HG03439 (cell line): ENCODE measurements at regions not wholly inside any gene's neighbourhood (a gene's known extent, or its start where the extent isn't known, plus 50 kb on each side); places are given as distances from the start of the nearest gene placed in this dataset.

Experiments used
- ATAC-seq: cut with Tn5 transposase; IDR thresholded peaks from one replicate; pipeline ENCODE4 v1.9.1; 2021; ENCODE audit warnings: mild to moderate bottlenecking, moderate library complexity; ENCODE audit not compliant: unreplicated experiment

GRCh38 chr2:217538719-217539118 lies 464.1 kb downstream of the TNS1 start:
- no peak for ATAC-seq

GRCh38 chr2:217535957-217536708 lies 466.7 kb downstream of the TNS1 start:
- no peak for ATAC-seq

- ATAC-seq, result no peak
Measured at GRCh38 chr2:217530392-217531090, 472.3 kb downstream of the TNS1 start.

- no peak for ATAC-seq
Measured at GRCh38 chr2:217529271-217529670, 473.5 kb downstream of the TNS1 start.

GRCh38 chr2:217527590-217528202 lies 475.1 kb downstream of the TNS1 start:
- ATAC-seq, result no peak

GRCh38 chr2:217525076-217525475 lies 477.7 kb downstream of the TNS1 start:
- no peak for ATAC-seq

- no peak for ATAC-seq
Measured at GRCh38 chr2:217523286-217523685, 479.5 kb downstream of the TNS1 start.

GRCh38 chr2:217521820-217522219 lies 481.0 kb downstream of the TNS1 start:
- no peak for ATAC-seq

- no peak for ATAC-seq
Measured at GRCh38 chr2:217520356-217521010, 482.3 kb downstream of the TNS1 start.

- ATAC-seq, result no peak
Measured at GRCh38 chr2:217517402-217517801, 485.4 kb downstream of the TNS1 start.

- ATAC-seq, result no peak
Measured at GRCh38 chr2:217515615-217516309, 487.0 kb downstream of the TNS1 start.

GRCh38 chr2:217513258-217513657 lies 489.5 kb downstream of the TNS1 start:
- no peak for ATAC-seq

- no peak for ATAC-seq
Measured at GRCh38 chr2:217512728-217513127, 490.1 kb downstream of the TNS1 start.

- ATAC-seq, result no peak
Measured at GRCh38 chr2:217512259-217512658, 490.5 kb downstream of the TNS1 start.

GRCh38 chr2:217511850-217512249 lies 490.9 kb downstream of the TNS1 start:
- no peak for ATAC-seq

GRCh38 chr2:217510771-217511291 lies 492.0 kb downstream of the TNS1 start:
- no peak for ATAC-seq

- ATAC-seq, result no peak
Measured at GRCh38 chr2:217505303-217505702, 497.5 kb downstream of the TNS1 start.

- ATAC-seq, result no peak
Measured at GRCh38 chr2:217501887-217502286, 500.9 kb downstream of the TNS1 start.

- ATAC-seq, result no peak
Measured at GRCh38 chr2:217497843-217498377, 504.9 kb downstream of the TNS1 start.

- ATAC-seq, result no peak
Measured at GRCh38 chr2:217494557-217494956, 508.2 kb downstream of the TNS1 start.
